MM.1S (cell line): ENCODE measurements at regions not wholly inside any gene's neighbourhood (a gene's known extent, or its start where the extent isn't known, plus 50 kb on each side); places are given as distances from the start of the nearest gene placed in this dataset.

Experiments
- EZH2 ChIP-seq: fragments of 300-600 bp; sonication (generic); optimal IDR thresholded peaks from 2 replicates; pipeline ENCODE3; 2017; ENCODE audit warnings: low read depth, mild to moderate bottlenecking, antibody characterized with exemption, low read length, mixed read lengths
- TF ChIP-seq, protein P1 (sequence below): fragments of 300-600 bp; sonication (generic); IDR thresholded peaks from 2 replicates; pipeline ENCODE4 v1.5.1; 2016; ENCODE audit warnings: antibody characterized with exemption, low read length, mixed read lengths

DNA sequence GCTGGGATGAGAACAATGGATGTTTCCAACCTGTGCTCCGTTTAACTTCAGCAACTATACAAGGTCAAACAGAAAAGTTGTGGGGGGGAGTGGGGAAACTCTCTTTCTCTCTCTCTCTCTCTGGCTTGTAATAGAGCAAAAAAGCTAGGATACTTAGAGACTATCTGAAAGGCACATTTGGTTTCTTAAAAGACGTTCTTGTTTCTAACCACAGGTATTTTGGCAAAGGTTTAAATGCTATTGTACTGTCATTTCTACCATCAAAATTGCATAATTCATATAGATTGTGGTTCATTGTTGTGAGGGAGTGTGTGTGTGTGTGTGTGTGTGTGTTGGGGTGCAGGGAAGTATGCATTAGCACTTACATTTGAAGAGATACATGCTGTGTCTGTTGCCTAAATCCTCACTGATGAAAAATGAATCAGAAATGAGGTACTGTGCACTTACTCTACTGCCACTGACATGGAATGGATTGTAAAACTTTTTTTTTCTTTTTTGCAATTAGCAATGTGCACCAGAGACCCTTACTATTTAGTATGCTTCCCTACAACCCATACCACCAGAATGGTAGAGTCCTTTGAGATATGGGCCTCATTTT, 841.0 kb upstream of the PIK3C3 start:
- no peak for TF ChIP-seq EZH2
- TF ChIP-seq, protein P1, sequence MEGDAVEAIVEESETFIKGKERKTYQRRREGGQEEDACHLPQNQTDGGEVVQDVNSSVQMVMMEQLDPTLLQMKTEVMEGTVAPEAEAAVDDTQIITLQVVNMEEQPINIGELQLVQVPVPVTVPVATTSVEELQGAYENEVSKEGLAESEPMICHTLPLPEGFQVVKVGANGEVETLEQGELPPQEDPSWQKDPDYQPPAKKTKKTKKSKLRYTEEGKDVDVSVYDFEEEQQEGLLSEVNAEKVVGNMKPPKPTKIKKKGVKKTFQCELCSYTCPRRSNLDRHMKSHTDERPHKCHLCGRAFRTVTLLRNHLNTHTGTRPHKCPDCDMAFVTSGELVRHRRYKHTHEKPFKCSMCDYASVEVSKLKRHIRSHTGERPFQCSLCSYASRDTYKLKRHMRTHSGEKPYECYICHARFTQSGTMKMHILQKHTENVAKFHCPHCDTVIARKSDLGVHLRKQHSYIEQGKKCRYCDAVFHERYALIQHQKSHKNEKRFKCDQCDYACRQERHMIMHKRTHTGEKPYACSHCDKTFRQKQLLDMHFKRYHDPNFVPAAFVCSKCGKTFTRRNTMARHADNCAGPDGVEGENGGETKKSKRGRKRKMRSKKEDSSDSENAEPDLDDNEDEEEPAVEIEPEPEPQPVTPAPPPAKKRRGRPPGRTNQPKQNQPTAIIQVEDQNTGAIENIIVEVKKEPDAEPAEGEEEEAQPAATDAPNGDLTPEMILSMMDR = no peak
